Prostate gland (tissue), 2 donors: ENCODE measurements at regions not wholly inside any gene's neighbourhood (a gene's known extent, or its start where the extent isn't known, plus 50 kb on each side); places are given as distances from the start of the nearest gene placed in this dataset.

Experiments used
- DNase-seq: peaks from one replicate; pipeline ENCODE4 v3.0.0-alpha.2; 2019; ENCODE audit warnings: low spot score
- H3K27ac ChIP-seq, 2 donors: fragments of 200-600 bp; sonication (generic); 2 replicates each; pipeline ENCODE4 v1.5.1; 2017 to 2019
- H3K27me3 ChIP-seq: fragments of 200-600 bp; sonication (generic); replicated peaks from 2 replicates; pipeline ENCODE4 v1.5.1; 2019; ENCODE audit not compliant: insufficient read depth
- H3K36me3 ChIP-seq, 2 donors: fragments of 200-600 bp; sonication (generic); 1 replicate in 1 of 2; 2 replicates in 1 of 2; pipeline versions ENCODE4 v1.5.1 to v1.8.1; 2017 to 2019
- H3K4me1 ChIP-seq: fragments of 200-600 bp; sonication (generic); replicated peaks from 2 replicates; pipeline ENCODE4 v1.5.1; 2019
- H3K4me3 ChIP-seq, 2 donors: fragments of 200-600 bp; sonication (generic); 2 replicates each; pipeline ENCODE4 v1.5.1; 2017 to 2019
- H3K9me3 ChIP-seq: fragments of 200-600 bp; sonication (generic); 2 replicates; pipeline ENCODE4 v1.5.1; 2017
- CTCF ChIP-seq, 4 experiments: fragments of 200-600 bp in 2 of 4; fragments of 450-650 bp in 2 of 4; sonication (generic) in 2 of 4; IDR thresholded peaks; 1 replicate in 3 of 4; 2 replicates in 1 of 4; pipeline ENCODE4 v1.5.1; 2016 to 2019; ENCODE audit warnings: antibody characterized with exemption in 4 of 4, mild to moderate bottlenecking in 2 of 4, moderate library complexity in 2 of 4
- POLR2A ChIP-seq: fragments of 450-650 bp; IDR thresholded peaks from one replicate; pipeline ENCODE4 v1.6.1; 2016; ENCODE audit warnings: antibody characterized with exemption, mild to moderate bottlenecking
- POLR2AphosphoS5 ChIP-seq: sonication (generic); formaldehyde crosslinking; IDR thresholded peaks from one replicate; pipeline ENCODE4 v1.6.1; 2017; ENCODE audit warnings: antibody characterized with exemption
- WGBS: methylation state at CpG from one replicate; pipeline ENCODE4 v1.1.5; 2018; 5-methylcytosine and 5-hydroxymethylcytosine counted together
- intact Hi-C: fragments of 100-400 bp; cut with DNase I; formaldehyde crosslinking; loops from one replicate; pipeline ENCODE4 v1.14.2; 2022

- WGBS = 70% methylated on average over 2 of the region's 2 CpGs
These were observed 573.2 kb upstream of the RGS18 start for GRCh38 chr1:191585095-191585494.

GRCh38 chr1:191588905-191589304 is 569.4 kb upstream of the RGS18 start:
- H3K27me3 ChIP-seq = no peaks in the 10 kb centered on the region
- H3K4me3 ChIP-seq = no peak overlapping the region
- no peak for TF ChIP-seq POLR2A
- TF ChIP-seq CTCF (IDR thresholded peaks at IDR 0.05) = no peak
- TF ChIP-seq POLR2AphosphoS5 = no peak
- no peaks in the 10 kb centered on the region for H3K4me1 ChIP-seq
- 51% methylated on average over 1 of the region's 1 CpG for WGBS
- H3K36me3 ChIP-seq = no peaks in the 10 kb centered on the region
- DNase-seq = no peak
- intact Hi-C loops = no loop called here
- H3K27ac ChIP-seq = no peak overlapping the region
- H3K9me3 ChIP-seq = no peaks in the 10 kb centered on the region

More at GRCh38 chr1:191585095-191585494, 573.2 kb upstream of the RGS18 start:
- TF ChIP-seq POLR2AphosphoS5 (no peak), CTCF (IDR thresholded peaks at IDR 0.05) (no peak), POLR2A (no peak)
- Histone ChIP-seq H3K4me1 (no peaks in the 10 kb centered on the region), H3K27me3 (no peaks in the 10 kb centered on the region), H3K4me3 (no peak overlapping the region), H3K27ac (no peak overlapping the region), H3K9me3 (no peaks in the 10 kb centered on the region), H3K36me3 (no peaks in the 10 kb centered on the region)
- intact Hi-C loops = no loop called here
- DNase-seq = no peak

GRCh38 chr1:191589536-191589935 is 568.7 kb upstream of the RGS18 start:
- Histone ChIP-seq H3K27me3 (no peaks in the 10 kb centered on the region), H3K4me1 (no peaks in the 10 kb centered on the region), H3K9me3 (no peaks in the 10 kb centered on the region), H3K4me3 (no peak overlapping the region), H3K36me3 (no peaks in the 10 kb centered on the region), H3K27ac (no peak overlapping the region)
- intact Hi-C loops = no loop called here
- no peak for DNase-seq
- no peak for TF ChIP-seq CTCF (IDR thresholded peaks at IDR 0.05)
- TF ChIP-seq POLR2A = no peak
- no peak for TF ChIP-seq POLR2AphosphoS5
- 89% methylated on average over 4 of the region's 4 CpGs for WGBS

- intact Hi-C loops = no loop called here
- H3K27ac ChIP-seq = no peak overlapping the region
These were observed 567.7 kb upstream of the RGS18 start for GRCh38 chr1:191590578-191590977.

More at GRCh38 chr1:191590578-191590977, 567.7 kb upstream of the RGS18 start:
- no peak for TF ChIP-seq POLR2AphosphoS5
- no peak for TF ChIP-seq CTCF (IDR thresholded peaks at IDR 0.05)
- no peak for TF ChIP-seq POLR2A
- Histone ChIP-seq H3K9me3 (no peaks in the 10 kb centered on the region), H3K4me1 (no peaks in the 10 kb centered on the region), H3K4me3 (no peak overlapping the region), H3K36me3 (no peaks in the 10 kb centered on the region), H3K27me3 (no peaks in the 10 kb centered on the region)
- no peak for DNase-seq
- 51% methylated on average over 3 of the region's 3 CpGs for WGBS
